ENCODE measurements at regions not wholly inside any gene's neighbourhood (a gene's known extent, or its start where the extent isn't known, plus 50 kb on each side); places are given as distances from the start of the nearest gene placed in this dataset.
A peak's percentile ranks its signal among the peaks of the same experiment; 100 is the strongest.

- ChIA-PET POLR2A (ENCODE audit: unreplicated experiment) (no interaction called here), CTCF (no interaction called here)
- Histone ChIP-seq H3F3A (ENCODE audit: low read length, unreplicated experiment) (no peaks in the 10 kb centered on the region), H3K4me3 (ENCODE audit: low read length) (no peak overlapping the region), H3K79me2 (ENCODE audit: low read length) (no peaks in the 10 kb centered on the region), H4K20me1 (ENCODE audit: low read length) (no peaks in the 10 kb centered on the region), H3K9me2 (replicated peaks; ENCODE audit: low read length) (no peaks in the 10 kb centered on the region), H3K36me3 (ENCODE audit: low read depth, low read length) (no peaks in the 10 kb centered on the region), H3K9ac (ENCODE audit: low read length) (no peak overlapping the region), H3K9me3 (ENCODE audit: low read length) (no peaks in the 10 kb centered on the region), H3K4me1 (ENCODE audit: insufficient read depth, low read length) (peaks cover 4% of the 10 kb centered on the region), H2AFZ (ENCODE audit: low read length) (no peak overlapping the region), H3K27ac (ENCODE audit: low read length) (no peak overlapping the region), H3K4me2 (ENCODE audit: low read length) (no peak overlapping the region), H3K27me3 (ENCODE audit: low read length) (no peaks in the 10 kb centered on the region)
- intact Hi-C loops (cut with micrococcal nuclease): no loop called here
- TF ChIP-seq EZH2 (IDR thresholded peaks at IDR 0.05; ENCODE audit: low read length, unreplicated experiment) (no peak), EZH2phosphoT487 (IDR thresholded peaks at IDR 0.05; ENCODE audit: borderline replicate concordance, low read length) (no peak)
- TF ChIP-seq, protein P1, sequence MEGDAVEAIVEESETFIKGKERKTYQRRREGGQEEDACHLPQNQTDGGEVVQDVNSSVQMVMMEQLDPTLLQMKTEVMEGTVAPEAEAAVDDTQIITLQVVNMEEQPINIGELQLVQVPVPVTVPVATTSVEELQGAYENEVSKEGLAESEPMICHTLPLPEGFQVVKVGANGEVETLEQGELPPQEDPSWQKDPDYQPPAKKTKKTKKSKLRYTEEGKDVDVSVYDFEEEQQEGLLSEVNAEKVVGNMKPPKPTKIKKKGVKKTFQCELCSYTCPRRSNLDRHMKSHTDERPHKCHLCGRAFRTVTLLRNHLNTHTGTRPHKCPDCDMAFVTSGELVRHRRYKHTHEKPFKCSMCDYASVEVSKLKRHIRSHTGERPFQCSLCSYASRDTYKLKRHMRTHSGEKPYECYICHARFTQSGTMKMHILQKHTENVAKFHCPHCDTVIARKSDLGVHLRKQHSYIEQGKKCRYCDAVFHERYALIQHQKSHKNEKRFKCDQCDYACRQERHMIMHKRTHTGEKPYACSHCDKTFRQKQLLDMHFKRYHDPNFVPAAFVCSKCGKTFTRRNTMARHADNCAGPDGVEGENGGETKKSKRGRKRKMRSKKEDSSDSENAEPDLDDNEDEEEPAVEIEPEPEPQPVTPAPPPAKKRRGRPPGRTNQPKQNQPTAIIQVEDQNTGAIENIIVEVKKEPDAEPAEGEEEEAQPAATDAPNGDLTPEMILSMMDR (conservative IDR thresholded peaks at IDR 0.05; ENCODE audit: low read depth, low read length): no peak
- ATAC-seq (no peak), DNase-seq (no peak)
- BruUV-seq (replicated peaks): no TSS peak
Measured at GRCh38 chr9:108694170-108694569, 161.6 kb downstream of the ACTL7B start.

DNA sequence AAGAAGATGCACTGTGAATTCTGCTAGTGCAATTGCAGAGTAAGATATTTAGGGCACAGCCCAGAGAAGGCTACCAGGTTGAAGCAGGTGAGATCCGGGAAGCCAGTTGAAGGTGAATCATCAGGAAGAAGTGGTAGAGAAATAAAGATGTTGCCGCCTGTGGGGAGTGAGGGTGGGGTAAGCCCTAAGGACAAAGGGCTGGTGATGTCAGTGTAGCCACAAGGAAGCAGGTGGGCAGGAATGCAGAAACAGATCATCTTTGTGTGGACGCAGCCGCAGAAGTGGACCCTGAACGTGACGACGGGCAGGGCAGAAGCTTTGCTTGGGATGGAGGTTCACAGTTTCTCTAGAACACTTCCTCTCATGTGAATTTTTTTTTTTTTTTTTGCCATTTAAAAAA, 164.2 kb downstream of the ACTL7B start:
- H3K9me3 ChIP-seq (ENCODE audit: low read length): no peaks in the 10 kb centered on the region
- peaks cover 4% of the 10 kb centered on the region for H3K4me1 ChIP-seq (ENCODE audit: insufficient read depth, low read length)
- intact Hi-C loops (cut with micrococcal nuclease): no loop called here
- no peaks in the 10 kb centered on the region for H3F3A ChIP-seq (ENCODE audit: low read length, unreplicated experiment)
- H3K4me2 ChIP-seq (ENCODE audit: low read length): peak overlapping the region; percentile 15; the same call in 1 of the 2 replicates
- H2AFZ ChIP-seq (ENCODE audit: low read length): no peak overlapping the region
- DNase-seq (peak; percentile 76), ATAC-seq (peak; percentile 37; the same call in 1 of the 2 replicates)
- CTCF ChIA-PET: no interaction called here
- H3K27ac ChIP-seq (ENCODE audit: low read length): peak overlapping the region; percentile 22
- no peak overlapping the region for H3K4me3 ChIP-seq (ENCODE audit: low read length)
- H3K27me3 ChIP-seq (ENCODE audit: low read length): no peaks in the 10 kb centered on the region
- H3K9ac ChIP-seq (ENCODE audit: low read length): no peak overlapping the region
- H3K36me3 ChIP-seq (ENCODE audit: low read depth, low read length): no peaks in the 10 kb centered on the region
- no TSS peak for BruUV-seq (replicated peaks)
- no peaks in the 10 kb centered on the region for H4K20me1 ChIP-seq (ENCODE audit: low read length)
- TF ChIP-seq EZH2 (IDR thresholded peaks at IDR 0.05; ENCODE audit: low read length, unreplicated experiment) (no peak), EZH2phosphoT487 (IDR thresholded peaks at IDR 0.05; ENCODE audit: borderline replicate concordance, low read length) (no peak)
- TF ChIP-seq, protein P1 (conservative IDR thresholded peaks at IDR 0.05; ENCODE audit: low read depth, low read length): no peak
- POLR2A ChIA-PET (ENCODE audit: unreplicated experiment): no interaction called here
- H3K9me2 ChIP-seq (replicated peaks; ENCODE audit: low read length): no peaks in the 10 kb centered on the region
- no peaks in the 10 kb centered on the region for H3K79me2 ChIP-seq (ENCODE audit: low read length)

DNA sequence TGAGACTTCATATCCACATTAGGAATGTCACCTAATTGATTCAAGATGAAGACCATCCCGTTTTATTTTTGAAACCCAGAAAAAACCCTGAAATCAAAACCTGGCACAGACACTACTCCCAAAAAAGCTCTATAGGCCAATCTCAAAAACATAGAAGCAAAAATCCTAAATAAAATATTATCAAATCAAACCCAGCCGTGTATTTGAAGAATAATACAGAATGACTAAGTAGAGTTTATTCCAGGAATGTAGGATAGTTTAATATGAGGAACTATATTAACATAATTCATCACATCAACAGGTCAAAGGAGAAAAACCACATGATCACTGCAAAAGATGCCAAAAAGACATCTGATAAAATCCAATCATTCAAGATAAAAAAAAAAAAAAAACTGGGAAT, 167.1 kb downstream of the ACTL7B start:
- no peaks in the 10 kb centered on the region for H3K79me2 ChIP-seq (ENCODE audit: low read length)
- ChIA-PET POLR2A (ENCODE audit: unreplicated experiment) (no interaction called here), CTCF (no interaction called here)
- H3K36me3 ChIP-seq (ENCODE audit: low read depth, low read length): no peaks in the 10 kb centered on the region
- no peak overlapping the region for H2AFZ ChIP-seq (ENCODE audit: low read length)
- no peak overlapping the region for H3K9ac ChIP-seq (ENCODE audit: low read length)
- no peaks in the 10 kb centered on the region for H3F3A ChIP-seq (ENCODE audit: low read length, unreplicated experiment)
- intact Hi-C loops (cut with micrococcal nuclease): no loop called here
- H3K27ac ChIP-seq (ENCODE audit: low read length): no peak overlapping the region
- H3K9me2 ChIP-seq (replicated peaks; ENCODE audit: low read length): no peaks in the 10 kb centered on the region
- no peaks in the 10 kb centered on the region for H4K20me1 ChIP-seq (ENCODE audit: low read length)
- H3K4me2 ChIP-seq (ENCODE audit: low read length): no peak overlapping the region
- no TSS peak for BruUV-seq (replicated peaks)
- DNase-seq (no peak), ATAC-seq (no peak)
- H3K9me3 ChIP-seq (ENCODE audit: low read length): no peaks in the 10 kb centered on the region
- H3K27me3 ChIP-seq (ENCODE audit: low read length): no peaks in the 10 kb centered on the region
- TF ChIP-seq, protein P1 (conservative IDR thresholded peaks at IDR 0.05; ENCODE audit: low read depth, low read length): no peak
- TF ChIP-seq EZH2 (IDR thresholded peaks at IDR 0.05; ENCODE audit: low read length, unreplicated experiment): no peak
- no peak for TF ChIP-seq EZH2phosphoT487 (IDR thresholded peaks at IDR 0.05; ENCODE audit: borderline replicate concordance, low read length)
- peaks cover 4% of the 10 kb centered on the region for H3K4me1 ChIP-seq (ENCODE audit: insufficient read depth, low read length)
- H3K4me3 ChIP-seq (ENCODE audit: low read length): no peak overlapping the region
